GM12874 (cell line): ENCODE measurements at regions not wholly inside any gene's neighbourhood (a gene's known extent, or its start where the extent isn't known, plus 50 kb on each side); places are given as distances from the start of the nearest gene placed in this dataset.

Experiments
- TF ChIP-seq, protein P1 (sequence below): IDR thresholded peaks from 2 replicates; pipeline ENCODE4 v1.5.1; 2011; ENCODE audit warnings: low read depth, mild to moderate bottlenecking, control low read depth, low read length, moderate library complexity; ENCODE audit not compliant: insufficient read depth

DNA sequence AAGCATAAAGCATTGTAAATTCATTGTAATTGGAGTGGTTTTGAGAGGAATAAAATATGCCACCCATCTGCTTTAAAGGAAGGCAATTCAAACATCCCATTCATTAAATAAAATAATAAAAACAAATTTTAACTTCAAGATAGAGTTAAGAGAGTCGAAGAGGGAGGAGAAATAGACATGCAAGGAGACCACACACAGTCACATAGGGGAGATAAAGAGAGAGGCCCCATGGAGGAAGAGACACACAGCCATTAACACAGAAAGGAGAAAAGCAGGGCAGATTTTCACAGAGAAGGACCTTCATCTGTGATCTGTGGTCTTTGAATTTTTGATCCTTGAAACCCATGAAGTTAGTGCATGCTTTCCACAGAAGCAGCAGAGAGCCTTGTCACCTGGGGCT, 214.3 kb upstream of the TCF21 start:
- TF ChIP-seq, protein P1, sequence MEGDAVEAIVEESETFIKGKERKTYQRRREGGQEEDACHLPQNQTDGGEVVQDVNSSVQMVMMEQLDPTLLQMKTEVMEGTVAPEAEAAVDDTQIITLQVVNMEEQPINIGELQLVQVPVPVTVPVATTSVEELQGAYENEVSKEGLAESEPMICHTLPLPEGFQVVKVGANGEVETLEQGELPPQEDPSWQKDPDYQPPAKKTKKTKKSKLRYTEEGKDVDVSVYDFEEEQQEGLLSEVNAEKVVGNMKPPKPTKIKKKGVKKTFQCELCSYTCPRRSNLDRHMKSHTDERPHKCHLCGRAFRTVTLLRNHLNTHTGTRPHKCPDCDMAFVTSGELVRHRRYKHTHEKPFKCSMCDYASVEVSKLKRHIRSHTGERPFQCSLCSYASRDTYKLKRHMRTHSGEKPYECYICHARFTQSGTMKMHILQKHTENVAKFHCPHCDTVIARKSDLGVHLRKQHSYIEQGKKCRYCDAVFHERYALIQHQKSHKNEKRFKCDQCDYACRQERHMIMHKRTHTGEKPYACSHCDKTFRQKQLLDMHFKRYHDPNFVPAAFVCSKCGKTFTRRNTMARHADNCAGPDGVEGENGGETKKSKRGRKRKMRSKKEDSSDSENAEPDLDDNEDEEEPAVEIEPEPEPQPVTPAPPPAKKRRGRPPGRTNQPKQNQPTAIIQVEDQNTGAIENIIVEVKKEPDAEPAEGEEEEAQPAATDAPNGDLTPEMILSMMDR = no peak

DNA sequence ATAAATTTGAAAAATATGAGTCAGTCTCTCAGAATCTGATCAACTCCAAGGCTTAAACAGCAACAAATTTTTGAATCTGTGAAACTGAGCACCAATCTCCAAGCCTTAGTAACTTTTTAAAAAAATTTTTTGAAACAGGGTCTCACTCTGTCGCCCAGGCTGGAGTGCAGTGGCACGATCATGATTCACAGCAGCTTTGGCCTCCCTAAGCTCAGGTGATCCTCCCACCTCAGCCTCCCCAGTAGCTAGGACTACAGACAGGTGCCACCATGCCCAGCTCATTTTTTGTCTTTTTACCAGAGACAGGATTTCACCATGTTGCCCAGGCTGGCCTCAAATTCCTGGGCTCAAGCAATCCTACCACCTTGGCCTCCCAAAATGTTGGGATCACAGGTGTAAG, 207.9 kb upstream of the TCF21 start:
- TF ChIP-seq, protein P1 = no peak

GRCh38 chr6:133681891-133682290, 207.0 kb upstream of the TCF21 start:
- TF ChIP-seq, protein P1 = no peak

DNA sequence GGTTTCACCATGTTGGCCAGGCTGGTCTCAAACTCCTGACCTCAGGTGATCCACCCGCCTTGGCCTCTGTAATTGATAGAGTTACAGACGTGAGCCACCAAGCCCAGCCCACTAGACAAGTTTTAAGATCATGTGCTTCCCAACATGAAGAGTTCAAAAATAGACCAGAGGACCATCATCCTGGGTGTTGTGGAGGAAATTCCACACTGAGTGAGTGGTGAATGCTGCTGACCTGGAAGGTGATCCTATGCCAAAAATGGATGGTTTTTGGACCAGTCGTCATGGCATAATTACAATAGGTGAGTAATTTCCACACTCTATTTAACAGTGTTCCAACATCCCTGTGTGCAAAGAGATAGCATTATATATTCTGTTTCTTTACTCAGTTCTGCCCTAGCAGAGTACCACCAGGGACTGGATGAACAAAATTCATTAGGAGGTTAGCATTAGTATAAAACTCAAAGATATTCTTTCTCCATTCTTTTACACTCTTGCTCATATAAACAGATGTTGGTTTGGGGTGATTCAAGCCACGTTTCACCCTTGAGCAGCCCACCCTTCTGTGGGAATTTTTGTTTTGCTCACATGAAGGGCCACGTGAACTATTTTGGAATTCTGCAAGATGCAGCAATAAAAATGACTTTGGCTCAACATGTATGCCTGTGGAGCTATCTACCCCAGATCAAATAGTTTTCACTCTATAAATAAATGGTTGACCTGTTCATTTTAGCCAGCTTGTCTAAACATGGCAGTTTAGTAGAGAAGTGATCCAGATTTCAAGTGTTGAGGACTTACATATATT, 206.2 kb upstream of the TCF21 start:
- TF ChIP-seq, protein P1 = no peak

DNA sequence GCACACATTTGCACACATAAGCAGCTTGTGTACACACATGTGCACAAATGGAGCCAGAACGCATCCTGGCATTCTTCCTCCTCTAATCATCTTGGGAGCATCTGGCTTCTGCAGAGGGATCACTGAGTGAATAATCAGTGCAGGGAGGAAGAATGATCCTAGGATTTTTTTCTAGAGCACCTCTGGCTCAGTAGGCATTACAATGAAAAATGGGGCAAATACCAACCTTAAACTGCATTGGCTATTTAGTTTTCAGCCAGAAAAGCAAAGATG, 205.7 kb upstream of the TCF21 start:
- TF ChIP-seq, protein P1 = no peak

- TF ChIP-seq, protein P1 = no peak
Observed at GRCh38 chr6:133683606-133684005, 205.3 kb upstream of the TCF21 start.

DNA sequence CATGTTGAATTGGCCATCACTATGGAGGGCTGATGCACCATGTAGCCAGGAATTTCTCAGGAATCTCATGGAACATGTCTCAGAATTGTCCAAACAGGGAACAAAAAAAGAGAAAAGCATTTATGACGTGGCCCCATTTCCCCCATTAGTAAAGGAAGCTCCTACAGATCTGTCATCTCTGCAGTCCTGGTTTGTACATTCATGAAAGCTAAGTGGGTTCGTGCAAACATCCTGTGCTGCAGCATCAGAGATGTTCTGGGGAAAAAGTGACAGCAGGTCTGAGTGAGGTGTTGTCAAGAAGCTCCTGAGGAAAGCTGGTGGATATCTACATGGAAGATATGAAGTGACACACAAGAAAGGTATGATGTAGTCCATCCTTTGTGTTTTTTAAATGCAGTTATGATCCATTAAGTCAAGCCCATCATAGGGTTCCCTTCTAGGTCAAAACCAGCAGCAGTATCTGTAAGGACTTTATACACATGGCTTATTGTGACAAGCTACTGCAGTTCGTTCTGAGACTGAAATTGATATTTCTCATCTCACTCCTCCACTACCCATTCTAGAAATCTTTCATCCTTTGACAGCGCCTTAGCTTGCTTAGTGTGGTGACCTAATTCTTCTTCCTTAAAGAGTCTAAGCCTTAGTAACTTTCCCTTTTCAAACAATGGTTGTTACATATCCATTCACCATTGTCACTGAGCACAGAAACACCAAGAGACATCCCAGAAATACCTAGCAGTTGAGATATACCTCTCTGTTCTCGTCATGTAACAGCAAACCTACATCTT, 200.0 kb upstream of the TCF21 start:
- TF ChIP-seq, protein P1 = no peak
